ENCODE measurements at regions not wholly inside any gene's neighbourhood (a gene's known extent, or its start where the extent isn't known, plus 50 kb on each side); places are given as distances from the start of the nearest gene placed in this dataset.
"Not testable (repeated sequence)": the region's sequence is repeated elsewhere in the genome, so short reads cannot be mapped to it uniquely, and the experiment has no call there.

DNA sequence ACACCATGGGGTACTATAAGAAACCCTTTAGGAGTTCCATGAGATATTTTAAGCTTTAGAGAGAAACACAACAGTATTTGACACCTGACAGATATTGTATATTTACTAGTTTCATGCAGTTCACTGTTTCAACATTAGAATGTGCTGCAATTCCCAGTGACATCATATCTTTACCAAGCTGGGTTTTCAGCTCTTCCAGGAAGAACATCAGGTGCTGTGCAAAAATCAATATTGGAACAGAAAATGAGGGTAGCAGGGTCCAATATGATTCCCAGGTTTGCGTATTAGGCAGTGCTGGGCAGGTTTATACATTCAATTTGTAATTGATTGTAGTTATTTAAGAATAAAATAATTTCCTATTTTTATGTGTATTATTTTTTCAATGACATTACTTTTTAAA, 500.0 kb upstream of the EPHA7 start:
- no peak for DNase-seq

DNA sequence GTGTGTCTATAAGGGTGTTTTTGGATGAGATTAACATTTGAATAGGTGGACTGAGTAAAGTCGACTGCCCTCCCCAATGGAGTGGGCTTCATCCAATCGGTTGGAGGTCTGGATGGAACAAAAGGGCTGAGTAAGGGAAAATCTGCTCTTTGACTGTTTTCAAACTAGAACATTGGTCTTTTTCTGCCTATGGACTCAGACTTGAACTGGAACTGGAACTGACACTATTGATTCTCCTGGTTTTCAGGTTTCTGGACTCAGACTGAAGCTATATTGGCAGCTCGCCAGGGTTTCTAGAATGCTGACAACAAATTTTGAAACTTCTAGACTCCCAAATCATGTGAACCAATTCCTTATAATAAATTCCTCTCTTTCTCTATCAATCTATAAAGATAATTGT, 498.9 kb upstream of the EPHA7 start:
- no peak for DNase-seq

DNA sequence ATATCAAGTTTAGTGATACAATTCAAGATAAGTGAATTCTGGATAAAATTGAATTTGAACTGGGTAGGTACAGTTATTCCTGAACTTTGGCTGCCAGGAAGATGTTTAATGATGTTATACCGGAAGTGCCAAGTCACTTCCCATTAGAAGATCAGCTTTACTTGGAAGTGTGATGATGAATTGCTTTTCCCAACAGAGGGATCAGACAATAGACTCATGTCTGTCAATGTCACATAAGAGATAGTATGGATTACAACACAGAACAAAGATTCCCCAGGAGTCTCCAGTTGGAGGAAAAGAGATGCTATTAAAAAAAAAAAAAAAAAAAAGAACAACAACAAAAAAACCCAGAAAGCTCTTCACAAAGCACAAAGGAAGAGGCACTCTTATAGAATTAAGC, 497.9 kb upstream of the EPHA7 start:
- DNase-seq = no peak

DNA sequence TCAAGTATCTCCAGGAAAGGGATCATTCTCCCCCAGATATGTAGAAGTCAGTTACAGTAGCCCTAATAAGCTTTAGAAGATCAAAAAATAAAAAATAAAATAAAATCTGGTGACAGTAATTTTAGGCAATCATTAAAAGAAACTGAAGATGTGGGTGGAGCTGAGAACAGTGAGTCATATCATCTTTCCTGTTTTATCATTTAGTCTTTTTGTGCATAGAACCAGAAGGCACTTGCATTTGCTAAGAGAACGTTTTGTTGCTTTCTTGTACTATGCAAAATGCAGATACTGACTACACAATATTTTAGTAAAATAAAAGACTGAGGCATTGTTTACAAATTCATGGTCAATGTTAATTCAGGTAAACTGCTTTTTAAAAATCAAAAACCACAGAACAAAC, 497.4 kb upstream of the EPHA7 start:
- DNase-seq = no peak

DNA sequence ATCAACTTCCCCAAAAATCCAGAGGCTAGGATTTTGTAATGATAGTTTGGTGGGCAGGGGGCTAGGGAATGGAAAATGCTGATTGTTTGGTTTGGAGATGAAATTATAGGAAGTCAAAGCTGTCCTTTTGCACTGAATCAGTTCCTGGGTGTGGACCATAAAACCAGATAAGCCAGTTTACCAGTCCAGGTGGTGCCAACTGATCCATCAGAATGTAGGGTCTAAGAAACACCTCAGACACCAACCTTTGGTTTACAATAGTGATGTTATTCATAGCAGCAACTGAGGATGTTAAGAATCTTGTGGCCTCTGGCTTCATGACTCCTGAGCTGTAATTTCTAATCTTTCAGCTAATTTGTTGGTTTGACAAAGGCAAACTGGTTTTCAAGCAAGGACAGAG, 496.6 kb upstream of the EPHA7 start:
- no peak for DNase-seq

DNA sequence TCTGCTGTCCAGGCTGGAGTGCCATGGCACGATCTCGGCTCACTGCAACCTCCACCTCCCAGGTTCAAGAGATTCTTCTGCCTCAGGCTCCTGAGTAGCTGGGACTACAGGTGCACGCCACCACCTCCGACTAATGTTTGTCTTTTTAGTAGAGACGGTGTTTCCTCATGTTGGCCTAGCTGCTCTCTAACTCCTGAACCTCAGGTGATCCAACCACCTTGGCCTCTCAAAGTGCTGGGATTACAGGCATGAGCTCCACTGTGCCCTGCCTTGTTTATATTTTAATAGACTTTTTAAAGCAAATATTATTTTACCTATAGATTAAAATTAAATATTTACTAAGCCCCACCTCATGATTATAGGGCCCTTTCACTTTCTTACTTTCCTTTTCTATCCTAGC, 483.2 kb upstream of the EPHA7 start:
- DNase-seq = no peak

DNA sequence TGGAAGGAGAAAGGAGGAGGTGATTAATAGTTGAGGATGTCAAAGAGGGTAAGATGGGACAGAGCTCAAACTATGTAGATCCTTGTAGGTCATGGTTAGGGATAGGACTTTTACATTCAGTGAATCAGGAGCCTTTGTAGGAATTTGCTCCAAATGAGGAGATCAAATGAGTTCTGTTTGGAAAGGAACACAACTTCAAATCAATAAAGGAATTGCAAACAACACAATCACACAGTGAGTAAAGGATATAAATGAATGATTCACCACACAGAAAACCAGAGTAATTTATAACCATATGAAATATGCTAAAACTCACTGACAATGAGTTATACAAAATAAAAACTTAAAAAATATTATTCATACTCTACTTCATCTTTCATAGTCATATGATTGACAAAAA, 480.8 kb upstream of the EPHA7 start:
- no peak for DNase-seq

DNA sequence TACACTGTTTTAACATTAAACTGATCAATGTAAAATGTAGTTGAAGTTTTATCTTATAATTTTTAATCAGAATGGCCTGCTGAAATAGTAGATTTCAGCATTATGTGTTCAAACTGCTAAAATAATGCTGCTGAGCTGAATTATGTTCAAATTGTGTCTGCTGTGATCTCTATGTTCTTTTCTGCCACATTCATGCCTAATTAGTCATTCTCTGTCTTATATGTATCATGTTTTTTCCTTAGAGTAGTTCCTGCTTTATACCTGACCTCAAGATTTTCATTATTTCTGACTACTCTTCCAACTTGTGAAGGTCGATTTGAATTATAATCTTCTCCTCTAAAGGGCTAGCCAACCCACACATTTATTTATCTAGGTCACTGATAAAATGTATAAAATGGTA, 476.7 kb upstream of the EPHA7 start:
- DNase-seq = no peak

DNA sequence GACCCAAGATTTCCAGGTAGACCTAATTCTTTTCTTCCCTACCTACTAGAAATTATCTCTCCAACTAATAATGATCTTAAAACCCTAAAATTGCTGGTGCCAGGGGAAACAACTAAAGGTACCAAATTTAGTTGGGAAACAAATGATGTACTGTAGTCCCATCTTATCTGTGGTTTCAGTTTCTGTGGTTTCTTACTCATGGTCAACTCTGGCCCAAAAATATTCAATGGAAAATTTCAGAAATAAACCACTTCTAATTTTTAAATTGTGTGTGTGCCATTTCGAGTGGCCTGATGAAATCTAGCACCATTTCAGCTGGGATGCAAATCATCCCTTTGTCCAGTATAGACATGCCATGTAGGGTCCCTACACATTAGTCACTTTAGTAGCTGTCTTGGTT, 475.2 kb upstream of the EPHA7 start:
- DNase-seq = no peak

DNA sequence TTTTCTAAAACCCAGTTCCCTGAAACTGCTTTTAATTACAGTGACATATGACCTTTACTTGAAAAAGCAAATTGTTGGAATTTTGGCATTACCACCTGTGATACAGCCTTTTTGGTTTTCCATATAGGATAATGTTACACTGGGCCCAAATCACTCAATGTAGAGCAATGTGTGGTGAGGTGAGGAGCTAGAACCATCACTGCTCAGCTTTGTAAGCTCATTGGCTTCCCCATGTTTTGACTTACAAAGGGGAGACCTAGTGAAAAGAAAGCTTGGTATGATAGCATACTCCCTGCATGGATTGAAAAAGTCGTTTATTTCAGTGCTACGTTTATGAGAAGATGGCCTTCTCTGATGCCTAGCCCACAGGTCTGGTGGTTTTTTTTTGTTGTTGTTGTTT, 470.4 kb upstream of the EPHA7 start:
- DNase-seq = no peak

DNA sequence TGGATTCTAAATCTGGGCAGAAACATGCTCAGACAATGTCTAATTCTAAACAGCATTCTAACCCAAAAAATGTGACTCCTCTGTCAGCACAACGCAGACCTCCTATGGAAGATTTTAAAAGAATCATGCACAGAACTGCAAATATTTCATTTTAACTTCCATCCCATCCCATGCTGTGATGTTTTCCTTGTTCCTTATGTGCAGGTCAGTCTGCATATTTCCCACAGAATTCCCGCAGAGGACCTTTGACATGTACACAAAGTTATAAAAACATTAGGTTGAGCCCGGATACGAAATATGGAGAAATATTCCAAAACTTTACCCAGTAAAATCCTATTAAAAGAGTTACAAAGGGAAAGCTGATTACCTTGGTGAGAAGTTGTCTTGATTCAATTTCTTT, 467.1 kb upstream of the EPHA7 start:
- no peak for DNase-seq

DNA sequence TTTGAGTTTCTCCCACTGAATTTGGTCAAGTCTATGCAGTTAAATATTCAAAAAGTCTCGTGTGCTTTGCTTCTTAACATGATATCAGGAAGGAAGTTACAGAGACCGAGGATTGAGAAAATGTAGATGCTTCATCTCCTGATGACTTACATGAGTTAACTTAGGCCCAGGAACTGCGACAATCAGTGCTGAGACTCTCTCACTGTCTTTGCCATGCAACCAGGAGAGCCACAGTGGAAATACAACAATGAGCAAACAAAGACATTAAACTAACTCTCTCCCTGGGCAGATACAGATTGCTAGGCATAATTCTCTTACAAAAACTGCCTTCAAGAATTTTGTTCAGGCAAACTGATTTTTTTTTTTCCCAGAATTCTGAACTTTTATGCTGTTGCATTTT, 440.6 kb upstream of the EPHA7 start:
- DNase-seq = no peak

DNA sequence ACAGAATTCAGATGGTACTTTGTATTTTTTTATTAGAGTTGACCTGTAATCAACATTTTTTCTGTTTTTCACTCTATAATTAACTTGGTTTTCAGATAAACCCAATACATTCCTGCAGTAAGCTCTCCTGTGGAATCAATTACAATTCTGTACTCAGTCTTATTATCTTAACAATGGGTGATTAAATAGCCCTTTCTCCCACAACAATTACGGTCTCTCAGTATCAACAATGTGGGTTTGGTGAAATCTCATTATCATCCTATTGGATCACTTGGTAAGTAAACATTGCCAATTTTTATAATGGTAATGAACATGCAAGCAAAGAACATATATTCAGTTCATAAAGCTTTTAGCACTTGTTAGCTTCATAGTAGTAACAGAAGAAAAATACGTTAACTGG, 438.9 kb upstream of the EPHA7 start:
- DNase-seq = no peak

DNA sequence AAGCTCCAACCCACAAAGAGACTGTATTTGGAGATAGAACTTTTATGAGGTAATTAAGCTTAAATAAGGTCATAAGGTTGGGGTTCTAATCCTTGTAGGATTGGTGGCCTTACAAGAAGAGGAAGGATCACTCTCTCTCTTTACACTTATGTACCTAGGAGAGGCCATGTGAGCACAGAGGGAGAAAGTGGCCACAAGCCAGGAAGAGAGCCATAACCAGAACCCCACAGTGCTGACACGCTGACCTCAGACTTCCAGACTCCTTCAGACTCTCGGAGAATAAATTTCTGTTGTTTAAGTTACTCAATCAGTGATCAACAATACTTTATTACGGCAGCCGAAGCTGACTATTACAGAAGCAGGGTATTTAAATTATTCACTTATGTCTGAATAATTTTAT, 430.5 kb upstream of the EPHA7 start:
- DNase-seq = no peak

DNA sequence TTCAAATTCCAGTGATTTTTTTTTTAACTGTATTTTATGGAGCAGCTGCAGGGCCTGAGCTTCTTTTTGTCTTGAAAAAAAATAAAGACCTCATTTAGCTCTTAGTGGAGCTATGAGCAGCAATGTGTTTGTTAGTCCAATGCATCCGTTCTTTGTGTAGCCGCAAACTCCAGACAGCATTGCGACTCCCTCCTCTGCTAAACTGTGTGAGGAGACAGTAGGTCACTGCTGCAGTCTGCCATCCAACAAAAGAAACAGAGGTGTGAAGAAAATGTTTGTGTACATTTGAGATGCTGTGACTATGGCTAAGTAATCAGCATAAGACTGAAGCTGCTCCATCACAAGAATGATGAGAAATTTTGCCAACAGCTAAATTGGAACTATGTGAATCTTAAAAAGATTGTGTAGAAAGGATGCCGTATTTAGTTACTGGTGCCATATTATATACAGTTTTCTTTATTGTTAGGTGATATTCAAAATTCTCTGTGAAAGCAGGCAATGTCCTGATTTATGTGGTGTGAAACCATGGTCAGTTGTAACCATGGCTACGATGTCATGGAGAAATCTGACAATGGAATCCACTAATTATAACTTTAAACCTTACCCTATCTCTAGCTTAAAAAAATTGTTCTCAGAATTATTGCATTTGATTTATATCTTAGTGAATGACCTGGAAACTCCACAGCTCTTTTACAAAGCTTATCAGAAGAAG, 428.8 kb upstream of the EPHA7 start:
- DNase-seq = no peak

DNA sequence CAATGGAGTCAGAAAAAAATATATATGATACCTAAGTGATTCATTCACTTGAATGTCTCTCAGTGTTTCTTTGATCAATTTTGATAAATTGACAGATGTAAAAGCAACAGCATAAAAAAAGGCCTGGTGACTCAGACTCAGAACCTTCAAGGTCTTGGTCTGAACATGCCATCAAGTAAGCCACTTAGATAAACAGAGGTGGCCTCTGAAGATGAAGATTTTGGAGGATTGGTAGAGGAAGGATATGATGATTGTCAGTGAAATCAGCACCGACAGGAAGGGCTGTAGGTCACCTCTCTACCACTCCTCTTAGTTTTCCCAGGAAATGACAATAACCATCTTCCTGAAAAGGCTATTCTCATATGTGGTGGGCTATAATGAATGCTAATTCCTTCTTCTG, 422.8 kb upstream of the EPHA7 start:
- no peak for DNase-seq

DNA sequence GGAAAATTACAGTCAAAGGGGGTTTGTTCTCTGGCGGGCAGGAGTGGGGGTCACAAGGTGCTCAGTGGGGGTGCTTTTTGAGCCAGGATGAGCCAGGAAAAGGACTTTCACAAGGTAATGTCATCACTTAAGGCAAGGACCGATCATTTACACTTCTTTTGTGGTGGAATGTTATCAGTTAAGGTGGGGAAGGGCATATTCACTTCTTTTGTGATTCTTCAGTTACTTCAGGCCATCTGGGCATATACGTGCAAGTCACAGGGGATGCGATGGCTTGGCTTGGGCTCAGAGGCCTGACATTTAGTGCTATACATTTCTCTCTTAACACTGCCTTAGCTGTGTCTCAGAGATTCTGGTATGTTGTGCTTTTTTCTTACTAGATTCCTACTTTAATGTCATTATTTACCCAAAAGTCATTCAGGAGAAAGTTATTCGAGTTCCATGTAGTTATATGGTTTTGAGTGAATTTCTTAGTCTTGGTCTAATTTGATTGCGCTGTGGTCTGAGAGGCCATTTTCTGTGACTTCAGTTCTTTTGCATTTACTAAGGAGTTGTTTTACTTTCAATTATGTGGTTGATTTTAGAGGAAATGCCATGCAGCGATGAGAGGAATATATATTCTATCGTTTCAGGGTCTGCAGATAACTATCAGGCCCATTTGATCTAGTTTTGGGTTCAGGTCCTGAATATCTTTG, 416.2 kb upstream of the EPHA7 start:
- not testable (repeated sequence) for DNase-seq

DNA sequence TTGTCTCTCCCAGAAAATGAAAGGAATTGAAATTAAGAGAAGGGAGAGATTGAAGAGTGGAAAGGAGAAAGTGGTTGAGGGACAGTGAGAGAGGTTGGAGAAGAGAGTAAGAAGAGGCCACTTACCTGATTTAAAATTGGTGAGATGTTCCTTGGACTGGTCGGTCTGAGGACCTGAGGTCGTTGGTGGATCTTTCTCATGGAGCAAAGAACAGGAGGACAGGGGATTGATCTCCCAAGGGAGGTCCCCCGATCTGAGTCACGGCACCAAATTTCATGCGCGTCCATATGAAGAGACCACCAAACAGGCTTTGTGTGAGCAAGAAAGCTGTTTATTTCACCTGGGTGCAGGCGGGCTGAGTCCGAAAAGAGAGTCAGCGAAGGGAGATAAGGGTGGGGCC, 415.7 kb upstream of the EPHA7 start:
- not testable (repeated sequence) for DNase-seq

DNA sequence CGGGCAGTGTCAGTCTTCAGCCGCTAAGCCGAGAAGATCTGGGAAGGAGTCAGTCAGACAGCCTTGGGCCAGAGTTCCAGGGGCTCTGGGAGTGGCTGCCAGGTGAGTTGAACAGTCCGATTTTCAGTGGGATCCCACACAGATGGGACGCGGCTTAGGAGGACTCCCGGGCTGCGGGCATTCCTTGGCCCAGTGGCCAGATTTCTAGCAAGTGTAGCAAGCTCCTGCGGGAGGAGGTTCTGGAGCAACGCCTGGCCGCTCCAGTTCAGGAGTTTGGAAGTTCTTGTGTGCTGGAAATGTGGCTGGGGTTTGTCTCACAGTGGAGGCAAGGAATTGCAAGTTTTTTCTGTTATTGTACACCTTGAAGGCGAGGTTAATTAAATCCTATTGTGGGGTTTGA, 414.0 kb upstream of the EPHA7 start:
- not testable (repeated sequence) for DNase-seq

DNA sequence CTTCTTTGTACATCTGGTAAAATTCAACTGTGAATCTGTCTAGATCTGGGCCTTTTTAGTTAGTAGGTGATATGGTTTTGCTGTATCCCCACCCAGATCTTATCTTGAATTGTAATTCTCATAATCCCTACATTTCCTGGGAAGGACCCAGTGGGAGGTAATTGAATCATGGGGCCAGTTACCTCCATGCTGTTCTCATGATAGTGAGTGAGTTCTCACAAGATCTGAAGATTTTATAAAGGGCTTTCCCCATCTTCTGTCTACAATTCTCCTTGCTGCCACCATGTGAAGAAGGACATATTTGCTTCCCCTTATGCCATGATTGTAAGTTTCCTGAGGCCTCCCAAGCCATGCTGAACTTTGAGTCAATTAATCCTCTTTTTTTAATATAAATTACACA, 410.4 kb upstream of the EPHA7 start:
- not testable (repeated sequence) for DNase-seq

DNA sequence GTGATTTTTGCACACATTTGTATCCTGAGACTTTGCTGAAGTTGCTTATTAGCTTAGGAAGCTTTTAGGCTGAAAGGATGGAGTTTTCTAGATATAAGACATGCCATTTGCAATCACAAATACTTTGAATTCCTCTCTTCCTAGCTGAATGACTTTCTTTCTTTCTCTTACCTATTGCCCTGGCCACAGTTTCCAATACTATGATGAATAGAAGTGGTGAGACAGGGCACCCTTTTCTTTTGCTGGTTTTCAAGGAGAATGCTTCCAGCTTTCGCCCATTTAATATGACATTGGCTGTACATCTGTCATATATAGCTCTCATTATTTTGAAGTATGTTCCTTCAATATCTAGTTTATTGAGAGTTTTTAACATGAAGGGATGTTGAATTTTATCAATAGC, 409.6 kb upstream of the EPHA7 start:
- no peak for DNase-seq

DNA sequence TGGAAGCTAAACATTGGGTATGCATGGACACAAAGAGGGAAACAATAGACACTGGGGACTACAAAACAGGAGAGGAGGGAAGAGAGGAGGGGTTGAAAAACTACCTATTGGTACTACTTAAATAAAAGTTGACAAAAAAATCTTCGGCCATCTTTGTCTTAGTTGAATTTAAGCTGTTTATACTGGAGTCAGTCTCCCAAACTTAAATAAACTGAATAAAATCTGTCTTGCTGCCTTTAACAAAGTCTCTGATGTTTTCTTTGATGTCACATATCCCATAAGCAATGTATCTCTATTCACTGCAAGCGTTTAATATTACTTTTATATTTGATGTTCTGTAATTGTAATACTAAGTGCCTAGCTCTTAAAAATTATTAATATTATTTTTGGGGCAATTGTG, 409.2 kb upstream of the EPHA7 start:
- no peak for DNase-seq

DNA sequence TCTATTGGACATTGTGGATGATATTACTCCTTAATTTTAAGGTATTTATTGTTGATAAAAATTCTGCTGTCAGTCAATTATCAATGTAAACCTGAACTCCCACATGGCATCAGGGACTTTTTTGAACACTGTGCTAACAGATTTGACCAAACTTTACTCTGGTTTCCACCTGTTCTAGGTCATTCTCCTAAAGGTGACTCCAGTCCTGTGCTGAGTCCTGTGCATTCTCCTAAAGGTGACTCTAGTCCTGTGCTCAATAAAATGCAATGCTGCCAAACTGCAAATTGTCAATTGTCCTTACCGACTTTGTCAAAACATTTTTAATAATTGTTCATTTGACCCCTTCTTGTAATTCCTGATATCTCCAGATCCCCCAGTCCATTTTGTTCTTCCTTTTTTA, 408.4 kb upstream of the EPHA7 start:
- DNase-seq = no peak

DNA sequence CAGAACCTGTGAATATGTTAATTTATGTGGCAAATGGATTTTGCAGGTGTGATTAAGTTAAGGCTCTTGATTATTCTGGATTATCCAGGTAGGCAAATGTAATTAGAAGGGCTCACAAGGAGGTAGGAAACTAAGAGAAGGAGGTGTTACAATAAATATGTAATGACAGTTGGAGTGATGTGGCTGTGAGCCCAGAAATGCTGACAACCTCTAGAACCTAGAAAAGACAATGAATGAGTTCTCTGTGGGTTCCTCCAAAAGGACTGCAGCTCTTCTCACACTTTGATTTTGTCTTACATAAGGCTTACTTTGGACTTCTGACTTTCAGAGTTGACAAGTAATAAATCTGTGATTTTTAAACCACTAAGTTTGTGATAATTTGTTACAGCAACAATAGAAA, 406.6 kb upstream of the EPHA7 start:
- no peak for DNase-seq

DNA sequence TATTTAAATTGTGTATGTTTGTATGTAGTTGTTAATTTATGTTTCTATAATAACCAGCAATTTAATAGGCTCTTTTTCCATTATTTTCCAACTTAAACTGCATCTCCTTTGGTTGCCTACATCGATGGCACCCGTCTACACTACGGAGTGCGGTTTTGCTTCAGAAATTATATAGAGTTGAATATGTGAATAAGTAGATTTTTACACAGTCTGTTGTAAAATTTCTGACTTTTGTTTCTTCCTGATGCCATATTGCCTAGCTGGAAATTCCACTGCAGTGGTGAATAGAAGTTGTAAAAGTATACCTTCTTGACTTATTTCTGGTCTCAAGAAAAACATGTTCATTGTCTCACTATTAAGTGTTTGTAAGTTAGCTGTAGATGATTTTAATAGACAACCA, 404.1 kb upstream of the EPHA7 start:
- DNase-seq = no peak

Data from NCI-H187 treated with DMSO at 0.1 percent for 48 hours (cell line).